Vagina (tissue), 2 donors: ENCODE measurements at regions not wholly inside any gene's neighbourhood (a gene's known extent, or its start where the extent isn't known, plus 50 kb on each side); places are given as distances from the start of the nearest gene placed in this dataset.

Experiments used
- DNase-seq, 2 donors: peaks; one replicate each; pipeline ENCODE4 v3.0.0-alpha.2; 2017; ENCODE audit errors: extremely low spot score in 2 of 2
- H3K27ac ChIP-seq: fragments of 200-600 bp; sonication (generic); one replicate; pipeline ENCODE4 v1.5.1; 2019
- H3K27me3 ChIP-seq: fragments of 200-600 bp; sonication (generic); one replicate; pipeline ENCODE4 v1.5.1; 2019
- H3K36me3 ChIP-seq, 2 donors: fragments of 200-600 bp; sonication (generic); one replicate each; pipeline ENCODE4 v1.5.1; 2017 to 2019
- H3K4me1 ChIP-seq: fragments of 200-600 bp; sonication (generic); one replicate; pipeline ENCODE4 v1.5.1; 2019
- H3K4me3 ChIP-seq, 2 donors: fragments of 200-600 bp; sonication (generic); 1 replicate in 1 of 2; 2 replicates in 1 of 2; pipeline ENCODE4 v1.5.1; 2016 to 2019
- H3K9me3 ChIP-seq: fragments of 200-600 bp; sonication (generic); one replicate; pipeline ENCODE4 v1.5.1; 2019
- CTCF ChIP-seq, 3 experiments: fragments of 450-650 bp in 2 of 3; fragments of 200-600 bp in 1 of 3; sonication (generic) in 1 of 3; IDR thresholded peaks; one replicate each; pipeline ENCODE4 v1.5.1; 2017 to 2019; ENCODE audit warnings: antibody characterized with exemption in 3 of 3, mild to moderate bottlenecking in 2 of 3, moderate library complexity in 2 of 3
- POLR2A ChIP-seq, 2 donors: fragments of 450-650 bp; IDR thresholded peaks; one replicate each; pipeline ENCODE4 v1.6.1; 2017; ENCODE audit warnings: antibody characterized with exemption in 2 of 2, mild to moderate bottlenecking in 2 of 2, moderate library complexity in 2 of 2
- POLR2AphosphoS5 ChIP-seq, 2 donors: sonication (generic); formaldehyde crosslinking; IDR thresholded peaks; one replicate each; pipeline ENCODE4 v1.9.0; 2017; ENCODE audit warnings: antibody characterized with exemption in 2 of 2, mild to moderate bottlenecking in 2 of 2, low read depth in 1 of 2; ENCODE audit not compliant: insufficient read depth in 1 of 2
- intact Hi-C: fragments of 100-400 bp; cut with DNase I; formaldehyde crosslinking; loops from one replicate; pipeline ENCODE4 v1.15.1; 2023

GRCh38 chr6:98239057-98239456 is 595.3 kb upstream of the POU3F2 start:
- no peaks in the 10 kb centered on the region for H3K9me3 ChIP-seq
- intact Hi-C loops = no loop called here
- no peak overlapping the region for H3K27ac ChIP-seq
- H3K36me3 ChIP-seq = no peaks in the 10 kb centered on the region
- no peak for TF ChIP-seq POLR2AphosphoS5 (IDR thresholded peaks at IDR 0.05; ENCODE audit: insufficient read depth in 1 of 2, low read depth in 1 of 2)
- TF ChIP-seq CTCF (IDR thresholded peaks at IDR 0.05) = no peak
- TF ChIP-seq POLR2A (IDR thresholded peaks at IDR 0.05) = no peak
- no peaks in the 10 kb centered on the region for H3K4me1 ChIP-seq
- DNase-seq = no peak
- H3K4me3 ChIP-seq = no peak overlapping the region
- H3K27me3 ChIP-seq = no peaks in the 10 kb centered on the region

- intact Hi-C loops = no loop called here
- H3K9me3 ChIP-seq = no peaks in the 10 kb centered on the region
- no peaks in the 10 kb centered on the region for H3K27me3 ChIP-seq
- H3K4me1 ChIP-seq = no peaks in the 10 kb centered on the region
- no peak overlapping the region for H3K4me3 ChIP-seq
- no peak for DNase-seq
- TF ChIP-seq POLR2A (IDR thresholded peaks at IDR 0.05) (no peak), CTCF (IDR thresholded peaks at IDR 0.05) (no peak), POLR2AphosphoS5 (IDR thresholded peaks at IDR 0.05; ENCODE audit: insufficient read depth in 1 of 2, low read depth in 1 of 2) (no peak)
- no peaks in the 10 kb centered on the region for H3K36me3 ChIP-seq
- H3K27ac ChIP-seq = no peak overlapping the region
Observed at GRCh38 chr6:98241630-98242029, 592.7 kb upstream of the POU3F2 start.

DNA sequence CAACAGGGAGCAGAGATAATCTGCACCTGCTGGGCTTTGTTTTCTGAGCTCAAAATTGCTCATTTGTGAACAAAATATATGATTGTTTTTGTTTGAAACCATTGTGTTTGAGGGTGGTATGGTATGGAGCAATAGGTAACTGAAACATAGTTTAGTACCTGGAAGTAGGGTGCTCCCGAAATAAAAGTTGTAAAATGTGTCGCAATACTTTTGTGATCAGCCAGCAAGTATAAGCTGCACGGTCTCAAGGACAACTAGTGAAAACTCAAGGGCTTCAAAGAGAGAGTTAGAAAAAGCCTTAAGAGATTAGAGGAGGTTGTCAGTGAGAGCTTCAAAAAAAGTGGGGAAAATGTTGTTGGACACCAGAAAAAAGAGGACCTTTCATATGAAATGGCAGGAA is 579.8 kb upstream of the POU3F2 start:
- intact Hi-C loops = no loop called here
- no peak overlapping the region for H3K27ac ChIP-seq
- no peaks in the 10 kb centered on the region for H3K4me1 ChIP-seq
- no peaks in the 10 kb centered on the region for H3K36me3 ChIP-seq
- H3K27me3 ChIP-seq = no peaks in the 10 kb centered on the region
- TF ChIP-seq POLR2A (IDR thresholded peaks at IDR 0.05) (no peak), CTCF (IDR thresholded peaks at IDR 0.05) (no peak), POLR2AphosphoS5 (IDR thresholded peaks at IDR 0.05; ENCODE audit: insufficient read depth in 1 of 2, low read depth in 1 of 2) (no peak)
- no peak for DNase-seq
- H3K9me3 ChIP-seq = no peaks in the 10 kb centered on the region
- no peak overlapping the region for H3K4me3 ChIP-seq

DNA sequence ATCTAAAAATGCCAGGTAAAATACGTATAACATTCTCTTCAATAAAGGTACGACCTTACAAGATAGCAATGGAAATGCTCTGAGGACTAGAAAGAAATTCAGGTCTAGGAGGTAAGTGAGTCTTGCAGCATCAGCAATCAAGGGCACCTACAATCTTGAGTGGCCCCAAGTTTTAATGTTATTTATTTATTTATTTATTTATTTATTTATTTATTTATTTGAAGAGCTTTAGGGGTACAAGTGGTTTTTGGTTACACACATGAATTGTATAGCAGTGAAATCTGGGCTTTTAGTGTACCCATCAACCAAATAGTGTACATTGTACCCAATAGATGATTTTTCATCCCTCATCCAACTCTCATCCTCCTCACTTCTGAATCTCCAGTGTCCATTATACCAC is 574.0 kb upstream of the POU3F2 start:
- Histone ChIP-seq H3K4me1 (no peaks in the 10 kb centered on the region), H3K4me3 (no peak overlapping the region), H3K36me3 (no peaks in the 10 kb centered on the region), H3K27me3 (no peaks in the 10 kb centered on the region), H3K9me3 (no peaks in the 10 kb centered on the region), H3K27ac (no peak overlapping the region)
- intact Hi-C loops = no loop called here
- no peak for TF ChIP-seq POLR2A (IDR thresholded peaks at IDR 0.05)
- DNase-seq = no peak

GRCh38 chr6:98272060-98272459 is 562.3 kb upstream of the POU3F2 start:
- Histone ChIP-seq H3K4me1 (no peaks in the 10 kb centered on the region), H3K27ac (no peak overlapping the region), H3K36me3 (no peaks in the 10 kb centered on the region), H3K27me3 (no peaks in the 10 kb centered on the region), H3K9me3 (no peaks in the 10 kb centered on the region), H3K4me3 (no peak overlapping the region)
- no peak for DNase-seq
- intact Hi-C loops = no loop called here
- no peak for TF ChIP-seq POLR2AphosphoS5 (IDR thresholded peaks at IDR 0.05; ENCODE audit: insufficient read depth in 1 of 2, low read depth in 1 of 2)
- no peak for TF ChIP-seq POLR2A (IDR thresholded peaks at IDR 0.05)

GRCh38 chr6:98274691-98275090 is 559.7 kb upstream of the POU3F2 start:
- H3K27me3 ChIP-seq = no peaks in the 10 kb centered on the region
- no peak for DNase-seq

More at GRCh38 chr6:98274691-98275090, 559.7 kb upstream of the POU3F2 start:
- H3K36me3 ChIP-seq = no peaks in the 10 kb centered on the region
- no peaks in the 10 kb centered on the region for H3K4me1 ChIP-seq
- no peak overlapping the region for H3K4me3 ChIP-seq
- intact Hi-C loops = no loop called here
- H3K9me3 ChIP-seq = no peaks in the 10 kb centered on the region
- TF ChIP-seq POLR2AphosphoS5 (IDR thresholded peaks at IDR 0.05; ENCODE audit: insufficient read depth in 1 of 2, low read depth in 1 of 2) = no peak
- TF ChIP-seq POLR2A (IDR thresholded peaks at IDR 0.05) = no peak
- no peak for TF ChIP-seq CTCF (IDR thresholded peaks at IDR 0.05)
- no peak overlapping the region for H3K27ac ChIP-seq
